Peyer's patch (tissue), 4 donors: ENCODE measurements at regions not wholly inside any gene's neighbourhood (a gene's known extent, or its start where the extent isn't known, plus 50 kb on each side); places are given as distances from the start of the nearest gene placed in this dataset.

Experiments used
- CTCF ChIP-seq, 6 experiments: fragments of 450-650 bp in 4 of 6; fragments of 200-600 bp in 2 of 6; sonication (generic) in 1 of 6; IDR thresholded peaks; one replicate each; pipeline ENCODE4 v1.5.1; 2017 to 2019; ENCODE audit warnings: antibody characterized with exemption in 6 of 6, mild to moderate bottlenecking in 3 of 6, moderate library complexity in 1 of 6
- POLR2A ChIP-seq, 2 donors: fragments of 450-650 bp; IDR thresholded peaks; one replicate each; pipeline ENCODE4 v1.5.1; 2017; ENCODE audit warnings: antibody characterized with exemption in 2 of 2, mild to moderate bottlenecking in 2 of 2, moderate library complexity in 2 of 2

- TF ChIP-seq CTCF (IDR thresholded peaks at IDR 0.05) (no peak), POLR2A (IDR thresholded peaks at IDR 0.05) (no peak)
Measured at GRCh38 chr13:37361608-37362007, 237.0 kb downstream of the POSTN start.
